ENCODE measurements at regions not wholly inside any gene's neighbourhood (a gene's known extent, or its start where the extent isn't known, plus 50 kb on each side); places are given as distances from the start of the nearest gene placed in this dataset.
"Not testable (repeated sequence)": the region's sequence is repeated elsewhere in the genome, so short reads cannot be mapped to it uniquely, and the experiment has no call there.

- Mint-ChIP-seq H3K4me3 (no peak overlapping the region), H3K27ac (no peak overlapping the region)
- DNase-seq (ENCODE audit: low spot score), result peak; percentile 6
Observed at GRCh38 chr22:34414467-34415440, 494.5 kb upstream of the LARGE1 start.

DNA sequence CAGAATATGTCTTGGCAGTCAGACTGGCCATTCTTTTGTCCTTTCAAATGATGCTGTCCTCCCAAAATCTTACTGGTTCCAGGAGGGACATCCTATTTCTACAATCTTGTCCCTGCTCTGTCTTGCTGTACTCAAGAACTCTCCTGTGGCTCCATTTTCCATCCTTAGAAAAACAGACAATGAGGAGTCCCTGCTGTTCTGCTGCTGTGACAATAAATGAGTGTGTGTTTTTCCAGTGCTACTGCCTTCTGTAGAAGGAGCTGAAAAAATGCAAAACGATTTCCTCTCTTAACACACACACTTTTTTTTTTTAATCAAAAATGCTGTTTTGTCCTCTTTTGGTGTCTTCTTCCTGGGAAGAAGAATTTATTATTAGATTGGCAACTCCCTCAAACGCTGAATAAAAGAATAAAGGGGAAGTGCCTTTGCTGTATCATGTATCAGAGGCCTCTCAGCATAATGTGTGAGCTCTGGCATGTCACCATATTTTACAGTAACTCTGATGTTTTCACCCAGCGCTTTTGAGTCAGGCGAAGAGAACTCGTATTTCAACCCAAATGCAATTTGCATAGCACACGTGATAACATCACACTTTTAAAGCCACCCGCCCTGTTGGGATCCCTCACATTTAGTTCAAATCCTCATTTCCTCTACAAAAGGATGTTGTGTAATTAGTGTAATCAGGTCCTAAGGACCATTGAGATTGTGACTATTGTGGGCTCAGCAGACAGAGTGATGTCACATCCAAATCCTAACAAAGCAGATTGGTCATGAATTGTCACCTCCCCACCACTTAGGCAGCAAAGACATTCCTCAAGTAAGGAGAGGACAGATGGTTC is 496.0 kb upstream of the LARGE1 start:
- H3K27ac Mint-ChIP-seq, result no peak overlapping the region
- H3K4me3 Mint-ChIP-seq, result no peak overlapping the region
- H3K27me3 Mint-ChIP-seq (ENCODE audit: low read depth), result no peaks in the 10 kb centered on the region
- no peak for DNase-seq (ENCODE audit: low spot score)
- no peaks in the 10 kb centered on the region for H3K36me3 Mint-ChIP-seq (ENCODE audit: low read depth)
- H3K9me3 Mint-ChIP-seq, result peaks cover 18% of the 10 kb centered on the region
- no peaks in the 10 kb centered on the region for H3K4me1 Mint-ChIP-seq (ENCODE audit: low read depth)

More at GRCh38 chr22:34414467-34415440, 494.5 kb upstream of the LARGE1 start:
- H3K9me3 Mint-ChIP-seq, result peaks cover 14% of the 10 kb centered on the region
- H3K4me1 Mint-ChIP-seq (ENCODE audit: low read depth), result no peaks in the 10 kb centered on the region
- H3K27me3 Mint-ChIP-seq (ENCODE audit: low read depth), result no peaks in the 10 kb centered on the region
- no peaks in the 10 kb centered on the region for H3K36me3 Mint-ChIP-seq (ENCODE audit: low read depth)

GRCh38 chr22:34422948-34423347 is 502.7 kb upstream of the LARGE1 start:
- H3K4me3 Mint-ChIP-seq; DNase-seq (ENCODE audit: low spot score); H3K4me1 Mint-ChIP-seq (ENCODE audit: low read depth); H3K36me3 Mint-ChIP-seq (ENCODE audit: low read depth); H3K27me3 Mint-ChIP-seq (ENCODE audit: low read depth); H3K27ac Mint-ChIP-seq: not testable (repeated sequence)
- H3K9me3 Mint-ChIP-seq, result peaks cover 34% of the 10 kb centered on the region

- no peak for DNase-seq (ENCODE audit: low spot score)
- Mint-ChIP-seq H3K27me3 (ENCODE audit: low read depth) (no peaks in the 10 kb centered on the region), H3K9me3 (peaks cover 41% of the 10 kb centered on the region), H3K36me3 (ENCODE audit: low read depth) (no peaks in the 10 kb centered on the region), H3K27ac (no peak overlapping the region), H3K4me1 (ENCODE audit: low read depth) (no peaks in the 10 kb centered on the region), H3K4me3 (no peak overlapping the region)
Observed at GRCh38 chr22:34427436-34427835, 507.2 kb upstream of the LARGE1 start.

GRCh38 chr22:34427841-34428240 is 507.6 kb upstream of the LARGE1 start:
- no peaks in the 10 kb centered on the region for H3K36me3 Mint-ChIP-seq (ENCODE audit: low read depth)
- no peak for DNase-seq (ENCODE audit: low spot score)
- no peaks in the 10 kb centered on the region for H3K4me1 Mint-ChIP-seq (ENCODE audit: low read depth)
- no peaks in the 10 kb centered on the region for H3K27me3 Mint-ChIP-seq (ENCODE audit: low read depth)
- no peak overlapping the region for H3K27ac Mint-ChIP-seq
- peaks cover 42% of the 10 kb centered on the region for H3K9me3 Mint-ChIP-seq
- H3K4me3 Mint-ChIP-seq, result no peak overlapping the region

GRCh38 chr22:34429314-34429713 is 509.0 kb upstream of the LARGE1 start:
- DNase-seq (ENCODE audit: low spot score), result no peak
- Mint-ChIP-seq H3K4me3 (no peak overlapping the region), H3K36me3 (ENCODE audit: low read depth) (no peaks in the 10 kb centered on the region), H3K27ac (no peak overlapping the region), H3K27me3 (ENCODE audit: low read depth) (no peaks in the 10 kb centered on the region), H3K4me1 (ENCODE audit: low read depth) (no peaks in the 10 kb centered on the region), H3K9me3 (peaks cover 46% of the 10 kb centered on the region)

- no peaks in the 10 kb centered on the region for H3K4me1 Mint-ChIP-seq (ENCODE audit: low read depth)
- no peak overlapping the region for H3K4me3 Mint-ChIP-seq
- H3K9me3 Mint-ChIP-seq, result peaks cover 55% of the 10 kb centered on the region
- no peak overlapping the region for H3K27ac Mint-ChIP-seq
- H3K27me3 Mint-ChIP-seq (ENCODE audit: low read depth), result no peaks in the 10 kb centered on the region
- DNase-seq (ENCODE audit: low spot score), result no peak
- no peaks in the 10 kb centered on the region for H3K36me3 Mint-ChIP-seq (ENCODE audit: low read depth)
Observed at GRCh38 chr22:34430386-34430785, 510.1 kb upstream of the LARGE1 start.

DNA sequence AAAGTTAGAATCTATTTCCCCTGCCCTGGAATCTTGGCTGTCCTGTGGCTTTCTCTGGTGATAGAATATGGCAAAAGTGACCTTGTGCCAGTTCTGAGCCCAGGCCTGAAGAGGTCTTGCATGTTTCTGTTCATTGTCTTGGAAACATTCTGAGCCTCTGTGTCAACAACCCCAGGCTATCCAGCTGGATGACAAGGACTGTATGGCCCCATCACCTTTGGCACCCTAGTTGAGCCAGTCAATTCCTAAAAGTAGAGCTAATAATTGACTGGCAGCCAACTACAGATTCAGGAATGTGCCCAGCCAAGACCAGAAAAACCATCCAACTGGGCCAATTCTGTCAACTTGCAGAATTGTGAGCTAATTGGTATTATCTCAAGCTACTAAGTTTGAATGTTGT is 514.1 kb upstream of the LARGE1 start:
- Mint-ChIP-seq H3K27ac (no peak overlapping the region), H3K27me3 (ENCODE audit: low read depth) (no peaks in the 10 kb centered on the region), H3K4me1 (ENCODE audit: low read depth) (no peaks in the 10 kb centered on the region), H3K4me3 (no peak overlapping the region), H3K9me3 (peaks cover 39% of the 10 kb centered on the region), H3K36me3 (ENCODE audit: low read depth) (no peaks in the 10 kb centered on the region)
- no peak for DNase-seq (ENCODE audit: low spot score)

- H3K27me3 Mint-ChIP-seq (ENCODE audit: low read depth), result no peaks in the 10 kb centered on the region
- no peak for DNase-seq (ENCODE audit: low spot score)
- no peak overlapping the region for H3K27ac Mint-ChIP-seq
- no peak overlapping the region for H3K4me3 Mint-ChIP-seq
- peaks cover 35% of the 10 kb centered on the region for H3K9me3 Mint-ChIP-seq
- H3K36me3 Mint-ChIP-seq (ENCODE audit: low read depth), result no peaks in the 10 kb centered on the region
- H3K4me1 Mint-ChIP-seq (ENCODE audit: low read depth), result no peaks in the 10 kb centered on the region
Observed at GRCh38 chr22:34437140-34437539, 516.9 kb upstream of the LARGE1 start.

DNA sequence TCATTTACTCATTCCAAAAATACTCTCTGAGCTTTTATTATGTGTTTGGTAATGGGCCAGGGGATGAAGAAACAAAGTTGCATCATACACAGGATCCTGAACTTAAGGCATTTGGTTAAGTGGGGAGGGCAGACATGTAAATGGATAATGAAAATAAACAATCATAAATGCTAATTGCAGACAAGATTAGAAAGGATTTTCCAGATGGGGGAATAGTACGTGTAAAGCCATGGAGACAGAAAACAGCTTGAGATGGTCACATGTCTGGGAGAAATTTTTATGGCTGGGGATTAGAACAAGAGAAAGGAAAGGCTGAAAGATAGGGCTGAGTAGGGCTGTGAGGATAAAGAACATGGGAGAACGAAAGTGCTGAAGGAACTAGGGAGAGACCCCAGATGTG is 534.3 kb upstream of the LARGE1 start:
- no peak for DNase-seq (ENCODE audit: low spot score)
- H3K9me3 Mint-ChIP-seq, result peaks cover 22% of the 10 kb centered on the region
- H3K27ac Mint-ChIP-seq, result no peak overlapping the region
- H3K4me3 Mint-ChIP-seq, result no peak overlapping the region
- H3K36me3 Mint-ChIP-seq (ENCODE audit: low read depth), result no peaks in the 10 kb centered on the region
- no peaks in the 10 kb centered on the region for H3K27me3 Mint-ChIP-seq (ENCODE audit: low read depth)
- H3K4me1 Mint-ChIP-seq (ENCODE audit: low read depth), result no peaks in the 10 kb centered on the region

- no peaks in the 10 kb centered on the region for H3K27me3 Mint-ChIP-seq (ENCODE audit: low read depth)
- no peaks in the 10 kb centered on the region for H3K36me3 Mint-ChIP-seq (ENCODE audit: low read depth)
- H3K27ac Mint-ChIP-seq, result no peak overlapping the region
- H3K4me1 Mint-ChIP-seq (ENCODE audit: low read depth), result no peaks in the 10 kb centered on the region
- H3K4me3 Mint-ChIP-seq, result no peak overlapping the region
- H3K9me3 Mint-ChIP-seq, result peaks cover 26% of the 10 kb centered on the region
- no peak for DNase-seq (ENCODE audit: low spot score)
Observed at GRCh38 chr22:34462795-34463194, 542.5 kb upstream of the LARGE1 start.

GRCh38 chr22:34475886-34476285 is 555.6 kb upstream of the LARGE1 start:
- H3K27me3 Mint-ChIP-seq (ENCODE audit: low read depth), result no peaks in the 10 kb centered on the region
- DNase-seq (ENCODE audit: low spot score), result no peak
- peaks cover 27% of the 10 kb centered on the region for H3K9me3 Mint-ChIP-seq
- H3K27ac Mint-ChIP-seq, result no peak overlapping the region
- H3K36me3 Mint-ChIP-seq (ENCODE audit: low read depth), result no peaks in the 10 kb centered on the region
- no peak overlapping the region for H3K4me3 Mint-ChIP-seq
- H3K4me1 Mint-ChIP-seq (ENCODE audit: low read depth), result no peaks in the 10 kb centered on the region

DNA sequence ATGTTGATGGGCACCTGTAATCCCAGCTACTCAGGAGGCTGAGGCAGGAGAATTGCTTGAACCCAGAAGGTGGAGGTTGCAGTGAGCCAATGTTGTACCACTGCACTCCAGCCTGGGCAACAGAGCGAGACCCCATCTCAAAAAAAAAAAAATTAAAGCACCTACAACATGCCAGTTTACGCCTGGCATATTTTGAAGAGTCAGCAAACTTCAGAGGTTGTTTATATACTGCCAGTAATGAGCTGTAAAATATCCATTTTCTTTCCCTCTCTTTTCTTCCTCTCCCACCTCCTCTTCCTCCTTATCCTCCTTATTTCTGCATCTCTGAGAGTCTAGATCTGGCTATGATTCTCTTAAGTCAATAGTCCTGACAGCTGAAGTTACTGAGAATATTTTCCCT is 556.5 kb upstream of the LARGE1 start:
- no peak overlapping the region for H3K4me3 Mint-ChIP-seq
- H3K9me3 Mint-ChIP-seq, result peaks cover 32% of the 10 kb centered on the region
- no peaks in the 10 kb centered on the region for H3K27me3 Mint-ChIP-seq (ENCODE audit: low read depth)
- H3K27ac Mint-ChIP-seq, result no peak overlapping the region
- DNase-seq (ENCODE audit: low spot score), result no peak
- no peaks in the 10 kb centered on the region for H3K36me3 Mint-ChIP-seq (ENCODE audit: low read depth)
- no peaks in the 10 kb centered on the region for H3K4me1 Mint-ChIP-seq (ENCODE audit: low read depth)

DNA sequence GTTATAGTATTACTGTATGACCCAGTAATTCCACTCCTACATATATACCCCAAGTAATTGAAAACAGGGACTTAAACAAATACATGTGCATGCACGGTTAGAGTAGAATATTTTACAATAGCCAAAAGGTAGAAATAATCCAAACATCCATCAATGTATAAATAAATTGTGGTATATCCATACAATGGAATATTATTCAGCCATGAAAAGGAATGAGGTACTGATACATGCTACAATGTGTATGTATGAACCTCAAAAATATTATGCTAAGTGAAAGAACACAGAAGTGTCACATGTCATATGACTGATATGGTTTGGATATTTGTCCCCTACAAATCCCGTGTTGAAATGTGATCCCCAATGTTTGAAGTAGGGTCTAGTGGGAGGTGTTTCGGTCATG is 560.8 kb upstream of the LARGE1 start:
- H3K4me1 Mint-ChIP-seq (ENCODE audit: low read depth), result no peaks in the 10 kb centered on the region
- no peak for DNase-seq (ENCODE audit: low spot score)
- no peaks in the 10 kb centered on the region for H3K36me3 Mint-ChIP-seq (ENCODE audit: low read depth)
- no peaks in the 10 kb centered on the region for H3K27me3 Mint-ChIP-seq (ENCODE audit: low read depth)
- H3K27ac Mint-ChIP-seq, result no peak overlapping the region
- no peak overlapping the region for H3K4me3 Mint-ChIP-seq
- H3K9me3 Mint-ChIP-seq, result peaks cover 39% of the 10 kb centered on the region

All from T-helper 2 cell treated with Interferon-gamma antibody and Interleukin-4, amounts not matched to agents 5 μg/mL and 100 μg/mL, for 36 hours (primary cell).